Progenitor cell of endocrine pancreas (in vitro differentiated cells): ENCODE measurements at regions not wholly inside any gene's neighbourhood (a gene's known extent, or its start where the extent isn't known, plus 50 kb on each side); places are given as distances from the start of the nearest gene placed in this dataset.

ENCODE experiments used
- DNase-seq: peaks from one replicate; pipeline ENCODE4 v3.0.0; 2021; ENCODE audit warnings: low spot score; ENCODE audit not compliant: unreplicated experiment
- H3K27ac Mint-ChIP-seq: 2 replicates; pipeline ENCODE4 v1.8.0; 2021; ENCODE audit warnings: mild to moderate bottlenecking, moderate library complexity, mixed read lengths
- H3K27me3 Mint-ChIP-seq: 2 replicates; pipeline ENCODE4 v1.8.0; 2021; ENCODE audit warnings: mixed read lengths
- H3K36me3 Mint-ChIP-seq: 2 replicates; pipeline ENCODE4 v1.8.0; 2022; ENCODE audit warnings: mixed read lengths; ENCODE audit not compliant: insufficient read depth
- H3K4me1 Mint-ChIP-seq: 2 replicates; pipeline ENCODE4 v1.8.0; 2021; ENCODE audit warnings: low read depth, mixed read lengths
- H3K4me3 Mint-ChIP-seq: 2 replicates; pipeline ENCODE4 v1.8.0; 2021; ENCODE audit warnings: low read depth, mild to moderate bottlenecking, moderate library complexity, mixed read lengths
- H3K9me3 Mint-ChIP-seq: 2 replicates; pipeline ENCODE4 v1.8.0; 2021; ENCODE audit warnings: low read depth, mixed read lengths
- TF ChIP-seq, protein P1 (sequence below): fragments of 200-600 bp; sonication (generic); IDR thresholded peaks from one replicate; pipeline ENCODE4 v1.5.0; 2021; ENCODE audit warnings: antibody characterized with exemption, mild to moderate bottlenecking; ENCODE audit not compliant: unreplicated experiment

DNA sequence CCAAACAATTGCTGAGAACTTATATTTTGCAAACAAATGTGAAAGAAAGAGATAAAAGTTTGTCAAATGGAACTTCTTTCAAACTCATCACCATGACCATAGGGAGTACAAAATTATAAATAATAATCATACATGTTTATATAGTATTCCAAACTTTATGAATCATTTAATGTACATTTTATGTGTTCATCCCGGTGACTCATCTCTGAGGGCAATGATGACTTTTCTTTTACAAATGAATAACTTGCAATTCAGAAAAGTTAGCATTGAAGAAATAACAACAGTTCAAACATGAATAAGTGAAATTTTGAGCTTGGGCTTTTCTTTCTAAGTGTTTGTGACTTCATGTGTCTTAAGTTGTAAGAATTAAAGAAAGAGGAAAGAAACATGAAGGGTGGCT, 66.3 kb upstream of the CDH8 start:
- no peak for DNase-seq
- peaks cover 7% of the 10 kb centered on the region for H3K9me3 Mint-ChIP-seq
- H3K27me3 Mint-ChIP-seq: no peaks in the 10 kb centered on the region
- no peak overlapping the region for H3K27ac Mint-ChIP-seq
- no peak overlapping the region for H3K4me3 Mint-ChIP-seq
- TF ChIP-seq, protein P1, sequence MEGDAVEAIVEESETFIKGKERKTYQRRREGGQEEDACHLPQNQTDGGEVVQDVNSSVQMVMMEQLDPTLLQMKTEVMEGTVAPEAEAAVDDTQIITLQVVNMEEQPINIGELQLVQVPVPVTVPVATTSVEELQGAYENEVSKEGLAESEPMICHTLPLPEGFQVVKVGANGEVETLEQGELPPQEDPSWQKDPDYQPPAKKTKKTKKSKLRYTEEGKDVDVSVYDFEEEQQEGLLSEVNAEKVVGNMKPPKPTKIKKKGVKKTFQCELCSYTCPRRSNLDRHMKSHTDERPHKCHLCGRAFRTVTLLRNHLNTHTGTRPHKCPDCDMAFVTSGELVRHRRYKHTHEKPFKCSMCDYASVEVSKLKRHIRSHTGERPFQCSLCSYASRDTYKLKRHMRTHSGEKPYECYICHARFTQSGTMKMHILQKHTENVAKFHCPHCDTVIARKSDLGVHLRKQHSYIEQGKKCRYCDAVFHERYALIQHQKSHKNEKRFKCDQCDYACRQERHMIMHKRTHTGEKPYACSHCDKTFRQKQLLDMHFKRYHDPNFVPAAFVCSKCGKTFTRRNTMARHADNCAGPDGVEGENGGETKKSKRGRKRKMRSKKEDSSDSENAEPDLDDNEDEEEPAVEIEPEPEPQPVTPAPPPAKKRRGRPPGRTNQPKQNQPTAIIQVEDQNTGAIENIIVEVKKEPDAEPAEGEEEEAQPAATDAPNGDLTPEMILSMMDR: no peak
- H3K4me1 Mint-ChIP-seq: no peaks in the 10 kb centered on the region
- no peaks in the 10 kb centered on the region for H3K36me3 Mint-ChIP-seq

GRCh38 chr16:62100651-62101050, 64.4 kb upstream of the CDH8 start:
- DNase-seq: no peak
- no peaks in the 10 kb centered on the region for H3K36me3 Mint-ChIP-seq
- H3K27ac Mint-ChIP-seq: no peak overlapping the region
- TF ChIP-seq, protein P1: no peak
- H3K4me1 Mint-ChIP-seq: no peaks in the 10 kb centered on the region
- H3K4me3 Mint-ChIP-seq: no peak overlapping the region
- H3K9me3 Mint-ChIP-seq: peaks cover 7% of the 10 kb centered on the region
- no peaks in the 10 kb centered on the region for H3K27me3 Mint-ChIP-seq

GRCh38 chr16:62089715-62090114, 53.5 kb upstream of the CDH8 start:
- Mint-ChIP-seq H3K4me3 (no peak overlapping the region), H3K27me3 (no peaks in the 10 kb centered on the region), H3K9me3 (no peaks in the 10 kb centered on the region), H3K27ac (no peak overlapping the region), H3K36me3 (no peaks in the 10 kb centered on the region), H3K4me1 (peaks cover 3% of the 10 kb centered on the region)
- DNase-seq: no peak
- TF ChIP-seq, protein P1: no peak

DNA sequence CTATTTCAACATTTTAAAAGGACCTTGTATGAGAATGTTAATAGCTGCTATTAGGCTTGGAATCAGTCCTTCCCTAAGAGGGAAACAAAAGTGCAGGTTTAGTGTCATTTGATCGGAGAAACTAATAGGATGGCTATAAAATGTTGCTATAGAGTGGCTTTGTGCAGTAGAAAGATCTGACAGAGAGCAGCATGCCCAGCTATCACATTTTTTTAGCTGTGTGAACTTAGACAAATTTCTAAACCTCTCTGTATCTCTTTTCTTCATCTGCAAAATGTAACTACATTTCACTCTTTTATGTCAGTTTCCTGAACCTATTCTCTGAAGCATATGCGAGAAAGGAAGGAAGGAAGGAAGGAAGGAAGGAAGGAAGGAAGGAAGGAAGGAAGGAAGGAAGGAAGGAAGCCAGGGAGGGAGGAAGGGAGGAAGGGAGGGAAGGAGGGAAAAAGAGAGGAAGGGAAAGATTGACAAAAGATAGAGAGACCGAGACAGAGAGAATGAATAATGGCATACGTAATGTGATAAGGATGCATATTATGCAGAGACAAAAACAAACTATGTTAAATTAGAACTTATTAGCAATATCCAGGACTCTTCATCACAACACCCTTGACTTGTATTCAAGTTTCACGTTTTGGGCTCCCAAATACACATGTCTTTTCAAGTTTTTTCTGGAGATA, 52.6 kb upstream of the CDH8 start:
- peaks cover 3% of the 10 kb centered on the region for H3K4me1 Mint-ChIP-seq
- H3K36me3 Mint-ChIP-seq: no peaks in the 10 kb centered on the region
- H3K9me3 Mint-ChIP-seq: no peaks in the 10 kb centered on the region
- H3K27ac Mint-ChIP-seq: no peak overlapping the region
- DNase-seq: no peak
- TF ChIP-seq, protein P1: no peak
- H3K27me3 Mint-ChIP-seq: no peaks in the 10 kb centered on the region
- no peak overlapping the region for H3K4me3 Mint-ChIP-seq
